K562 (cell line): ENCODE measurements at regions not wholly inside any gene's neighbourhood (a gene's known extent, or its start where the extent isn't known, plus 50 kb on each side); places are given as distances from the start of the nearest gene placed in this dataset.

Source experiments
- ATAC-seq: fragments of 200-7000 bp; cut with Tn5 transposase; 3 replicates; pipeline ENCODE4 v1.9.1; 2020; ENCODE audit warnings: moderate library complexity
- BruUV-seq: library from RNA; stranded (reverse); fragments of 400-500 nt; replicated peaks from 2 replicates; lab custom pipeline; 2021; lab: Mats Ljungman, UMichigan
- CTCF ChIA-PET: fragments of 300-600 bp; formaldehyde crosslinking; extraction: SDS; loops from one replicate; lab custom pipeline; 2021; ENCODE audit warnings: low intra/inter-chr PET ratio; lab: Yijun Ruan, JAX
- POLR2A ChIA-PET: fragments of 300-600, 350-650 bp; sonication (Branson Sonifier 250); formaldehyde crosslinking; extraction: SDS; loops from one replicate; lab custom pipeline; 2021; ENCODE audit warnings: antibody characterized with exemption, inconsistent platforms; lab: Yijun Ruan, JAX
- DNase-seq, 4 experiments: peaks; one replicate each; pipeline versions ENCODE4 v3.0.0 to v3.0.0-alpha.2; 2011 to 2018; ENCODE audit warnings: low spot score in 3 of 4, mixed read lengths in 3 of 4; ENCODE audit errors: extremely low read depth in 1 of 4
- FAIRE-seq: peaks from 2 replicates; lab custom pipeline; 2011; peaks lifted over from hg19 to GRCh38; lab: Jason Lieb, UNC
- H2AFZ ChIP-seq: 2 replicates; pipeline ENCODE4 v1.6.0; 2011; ENCODE audit warnings: low read depth, low read length, control low read depth, inconsistent platforms
- H3K27ac ChIP-seq: fragments of 200-600 bp; 3 replicates; pipeline ENCODE4 v1.8.0; 2011; ENCODE audit warnings: low read depth, mild to moderate bottlenecking, control low read depth, inconsistent platforms, low read length, moderate library complexity, mixed read lengths; ENCODE audit errors: extremely low read depth
- H3K27me3 ChIP-seq, 2 experiments: fragments of 300-600 bp in 1 of 2; 2 replicates in 1 of 2; 3 replicates in 1 of 2; pipeline versions ENCODE4 v1.6.0 to v1.8.0; 2011; ENCODE audit warnings: inconsistent platforms in 2 of 2, low read length in 2 of 2, mild to moderate bottlenecking in 1 of 2, mixed read lengths in 1 of 2, moderate library complexity in 1 of 2; ENCODE audit not compliant: control insufficient read depth in 2 of 2, insufficient read depth in 2 of 2
- H3K36me3 ChIP-seq: fragments of 300-600 bp; 3 replicates; pipeline ENCODE4 v1.8.0; 2011; ENCODE audit warnings: mild to moderate bottlenecking, low read length, inconsistent platforms; ENCODE audit not compliant: control insufficient read depth, insufficient read depth
- H3K4me1 ChIP-seq, 2 experiments: fragments of 200-600 bp in 1 of 2; replicated peaks in 1 of 2; 2 replicates in 1 of 2; 3 replicates in 1 of 2; pipeline versions ENCODE4 v1.5.1 to v1.8.0; 2011; ENCODE audit warnings: inconsistent platforms in 2 of 2, low read length in 2 of 2, mild to moderate bottlenecking in 1 of 2, mixed read lengths in 1 of 2, moderate library complexity in 1 of 2; ENCODE audit not compliant: control insufficient read depth in 2 of 2, insufficient read depth in 2 of 2
- H3K4me2 ChIP-seq: 2 replicates; pipeline ENCODE4 v1.6.1; 2011; ENCODE audit warnings: low read length, control low read depth, inconsistent platforms, mixed read lengths; ENCODE audit not compliant: insufficient read depth
- H3K4me3 ChIP-seq: fragments of 200-600 bp; sonication (generic), shearing (Covaris generic); 2 replicates; pipeline ENCODE4 v1.5.1; 2016; ENCODE audit warnings: control low read depth, inconsistent platforms
- H3K79me2 ChIP-seq: fragments of 200-600 bp; 3 replicates; pipeline ENCODE4 v1.8.0; 2011; ENCODE audit warnings: low read length, inconsistent platforms; ENCODE audit not compliant: control insufficient read depth, insufficient read depth
- H3K9ac ChIP-seq, 2 experiments: 2 replicates each; pipeline versions ENCODE4 v1.6.0 to v1.6.1; 2011; ENCODE audit warnings: low read depth in 2 of 2, low read length in 2 of 2, control low read depth in 1 of 2, inconsistent platforms in 1 of 2, mild to moderate bottlenecking in 1 of 2, mixed read lengths in 1 of 2; ENCODE audit not compliant: insufficient read depth in 1 of 2
- H3K9me1 ChIP-seq: one replicate; pipeline ENCODE4 v1.6.0; 2011; ENCODE audit warnings: inconsistent platforms, mild to moderate bottlenecking, low read length, moderate library complexity; ENCODE audit not compliant: control insufficient read depth, insufficient read depth
- H3K9me3 ChIP-seq: replicated peaks from 2 replicates; pipeline ENCODE4 v1.5.1; 2011; ENCODE audit warnings: low read depth, low read length, inconsistent platforms; ENCODE audit not compliant: control insufficient read depth, insufficient read depth
- H4K20me1 ChIP-seq: replicated peaks from 2 replicates; pipeline ENCODE4 v1.6.1; 2011; ENCODE audit warnings: low read length, inconsistent platforms, mixed read lengths; ENCODE audit not compliant: control insufficient read depth, insufficient read depth
- ATF7 ChIP-seq: fragments of 450-650 bp; IDR thresholded peaks from 2 replicates; pipeline ENCODE4 v1.7.1; 2014; ENCODE audit warnings: mild to moderate bottlenecking, moderate library complexity
- CBFB ChIP-seq: sonication (generic); formaldehyde crosslinking; IDR thresholded peaks from 2 replicates; pipeline ENCODE4 v1.4.0; 2020; ENCODE audit warnings: mild to moderate bottlenecking, missing genetic modification reagents
- HNRNPUL1 ChIP-seq: fragments of 200-400 bp; formaldehyde crosslinking; IDR thresholded peaks from 2 replicates; pipeline ENCODE4 v1.6.1; 2017; ENCODE audit warnings: low read length
- MXI1 ChIP-seq: IDR thresholded peaks from 2 replicates; pipeline ENCODE4 v1.6.1; 2011; ENCODE audit warnings: low read depth, mild to moderate bottlenecking, improper control_type of control experiment, low read length
- POU5F1 ChIP-seq: fragments of 150-350 bp; IDR thresholded peaks from 2 replicates; pipeline ENCODE4 v1.6.1; 2014; ENCODE audit warnings: borderline replicate concordance, low read length, low read depth, mild to moderate bottlenecking; ENCODE audit not compliant: partially characterized antibody
- RUNX1 ChIP-seq: sonication (generic); IDR thresholded peaks from 2 replicates; pipeline ENCODE4 v1.6.1; 2016; ENCODE audit warnings: antibody characterized with exemption, low read depth
- SNRNP70 ChIP-seq: fragments of 200-400 bp; formaldehyde crosslinking; optimal IDR thresholded peaks from 2 replicates; pipeline ENCODE3; 2017; ENCODE audit warnings: low read depth, low read length
- U2AF2 ChIP-seq: fragments of 200-400 bp; formaldehyde crosslinking; optimal IDR thresholded peaks from 2 replicates; pipeline ENCODE3; 2017; ENCODE audit warnings: low read depth, mild to moderate bottlenecking, low read length
- ZNF184 ChIP-seq: sonication (generic); formaldehyde crosslinking; IDR thresholded peaks from 2 replicates; pipeline ENCODE4 v1.5.0; 2020; ENCODE audit warnings: missing genetic modification reagents
- ZNF316 ChIP-seq: fragments of 450-650 bp; IDR thresholded peaks from 2 replicates; pipeline ENCODE4 v1.6.1; 2016
- ZNF551 ChIP-seq: fragments of 250-450 bp; sonication (Bioruptor Pico); IDR thresholded peaks from 2 replicates; pipeline ENCODE4 v1.5.0; 2021; ENCODE audit warnings: mild to moderate bottlenecking, moderate library complexity
- ZNF778 ChIP-seq: fragments of 450-650 bp; formaldehyde crosslinking; IDR thresholded peaks from 2 replicates; pipeline ENCODE4 v1.4.0; 2020; ENCODE audit warnings: mild to moderate bottlenecking, moderate library complexity
- WGBS: fragments of 100-300 bp; shearing (Covaris generic); methylation state at CpG from one replicate; pipeline ENCODE4 v1.1.6; 2016; ENCODE audit warnings: low coverage, mixed read lengths; ENCODE audit not compliant: insufficient coverage; ENCODE audit errors: missing lambda C conversion rate; 5-methylcytosine and 5-hydroxymethylcytosine counted together
- in situ Hi-C: fragments of 300-500 bp; cut with MboI; formaldehyde crosslinking; loops from 4 replicates; pipeline ENCODE4 v1.15.0; 2018; ENCODE audit warnings: inconsistent platforms, mixed read lengths
- intact Hi-C: fragments of 100-400 bp; cut with micrococcal nuclease; formaldehyde crosslinking; loops from 2 replicates; pipeline ENCODE4 v1.14.2; 2022
- TF ChIP-seq, protein P1 (sequence below): fragments of 250-450 bp; sonication (Bioruptor Pico); IDR thresholded peaks from 2 replicates; pipeline ENCODE4 v1.5.0; 2021
- TF ChIP-seq, protein P2 (sequence below): sonication (generic); formaldehyde crosslinking; IDR thresholded peaks from 2 replicates; pipeline ENCODE4 v1.8.0; 2022; ENCODE audit warnings: mild to moderate bottlenecking, missing genetic modification reagents

DNA sequence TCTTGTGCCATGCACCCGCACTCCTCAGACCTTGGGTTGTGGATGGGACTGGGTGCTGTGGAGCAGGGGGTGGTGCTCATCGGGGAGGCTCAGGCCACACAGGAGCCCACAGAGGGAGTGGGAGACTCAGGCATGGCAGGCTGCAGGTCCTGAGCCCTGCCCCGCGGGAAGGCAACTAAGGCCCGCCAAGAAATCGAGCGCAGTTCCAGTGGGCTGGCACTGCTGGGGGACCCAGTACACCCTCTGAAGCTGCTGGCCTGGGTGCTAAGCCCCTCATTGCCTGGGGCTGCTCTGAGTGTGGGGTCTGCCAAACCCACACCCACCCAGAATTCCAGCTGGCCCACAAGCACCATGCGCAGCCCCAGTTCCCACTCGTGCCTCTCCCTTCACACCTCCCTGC, 450.5 kb upstream of the FGF16 start:
- H3K9me1 ChIP-seq: no peaks in the 10 kb centered on the region
- H3K4me2 ChIP-seq: no peak overlapping the region
- H3K36me3 ChIP-seq: no peaks in the 10 kb centered on the region
- in situ Hi-C loops (no loop called here), intact Hi-C loops (no loop called here)
- no peak overlapping the region for H3K4me3 ChIP-seq
- H3K27ac ChIP-seq: no peak overlapping the region
- H3K27me3 ChIP-seq: no peaks in the 10 kb centered on the region
- ATAC-seq (no peak), FAIRE-seq (no peak), DNase-seq (no peak)
- no peaks in the 10 kb centered on the region for H3K79me2 ChIP-seq
- no peaks in the 10 kb centered on the region for H4K20me1 ChIP-seq
- H2AFZ ChIP-seq: no peak overlapping the region
- WGBS: 4% methylated on average over 4 of the region's 9 CpGs
- TF ChIP-seq U2AF2 (no peak), POU5F1 (no peak), HNRNPUL1 (no peak), CBFB (no peak)
- TF ChIP-seq, protein P1, sequence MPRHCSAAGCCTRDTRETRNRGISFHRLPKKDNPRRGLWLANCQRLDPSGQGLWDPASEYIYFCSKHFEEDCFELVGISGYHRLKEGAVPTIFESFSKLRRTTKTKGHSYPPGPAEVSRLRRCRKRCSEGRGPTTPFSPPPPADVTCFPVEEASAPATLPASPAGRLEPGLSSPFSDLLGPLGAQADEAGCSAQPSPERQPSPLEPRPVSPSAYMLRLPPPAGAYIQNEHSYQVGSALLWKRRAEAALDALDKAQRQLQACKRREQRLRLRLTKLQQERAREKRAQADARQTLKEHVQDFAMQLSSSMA (CRISPR knock-in tag): no peak
- BruUV-seq: no TSS peak
- H3K9me3 ChIP-seq: no peaks in the 10 kb centered on the region
- ChIA-PET CTCF (no interaction called here), POLR2A (no interaction called here)
- no peak overlapping the region for H3K9ac ChIP-seq
- no peaks in the 10 kb centered on the region for H3K4me1 ChIP-seq

DNA sequence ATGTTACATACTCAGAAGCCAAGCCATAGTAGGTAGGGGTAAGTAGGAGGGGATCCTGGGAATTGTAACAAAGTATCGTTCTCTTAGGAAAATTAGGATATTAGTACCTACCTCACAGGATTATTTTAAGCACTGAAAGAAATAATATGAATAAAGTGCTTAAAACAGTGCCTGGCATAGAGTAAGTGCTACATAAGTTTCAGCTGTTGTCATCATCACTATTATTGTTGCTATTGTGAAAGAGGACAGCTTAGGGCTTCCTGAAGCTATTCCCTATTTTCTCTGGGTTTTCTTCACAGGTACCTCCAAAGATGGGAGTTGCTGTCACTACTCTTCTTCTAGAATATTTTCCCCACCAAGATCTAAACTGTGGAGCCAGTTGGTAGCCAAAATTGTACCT, 443.7 kb upstream of the FGF16 start:
- H4K20me1 ChIP-seq: no peaks in the 10 kb centered on the region
- no peak for FAIRE-seq
- ChIA-PET POLR2A (no interaction called here), CTCF (no interaction called here)
- H3K27ac ChIP-seq: no peak overlapping the region
- H3K9ac ChIP-seq: no peak overlapping the region
- no peak overlapping the region for H3K4me2 ChIP-seq
- no peak for ATAC-seq
- DNase-seq: no peak
- no peaks in the 10 kb centered on the region for H3K9me3 ChIP-seq
- H3K79me2 ChIP-seq: no peaks in the 10 kb centered on the region
- 0% methylated on average over 1 of the region's 1 CpG for WGBS
- intact Hi-C loops (no loop called here), in situ Hi-C loops (no loop called here)
- no peaks in the 10 kb centered on the region for H3K27me3 ChIP-seq
- H2AFZ ChIP-seq: no peak overlapping the region
- H3K4me1 ChIP-seq: no peaks in the 10 kb centered on the region
- no peaks in the 10 kb centered on the region for H3K36me3 ChIP-seq
- H3K9me1 ChIP-seq: no peaks in the 10 kb centered on the region
- no TSS peak for BruUV-seq
- H3K4me3 ChIP-seq: no peak overlapping the region
- TF ChIP-seq ZNF184 (CRISPR knock-in tag) (no peak), RUNX1 (no peak), SNRNP70 (no peak), ZNF316 (no peak), MXI1 (no peak), ATF7 (no peak), ZNF778 (CRISPR knock-in tag) (no peak), ZNF551 (CRISPR knock-in tag) (no peak)
- TF ChIP-seq, protein P2, sequence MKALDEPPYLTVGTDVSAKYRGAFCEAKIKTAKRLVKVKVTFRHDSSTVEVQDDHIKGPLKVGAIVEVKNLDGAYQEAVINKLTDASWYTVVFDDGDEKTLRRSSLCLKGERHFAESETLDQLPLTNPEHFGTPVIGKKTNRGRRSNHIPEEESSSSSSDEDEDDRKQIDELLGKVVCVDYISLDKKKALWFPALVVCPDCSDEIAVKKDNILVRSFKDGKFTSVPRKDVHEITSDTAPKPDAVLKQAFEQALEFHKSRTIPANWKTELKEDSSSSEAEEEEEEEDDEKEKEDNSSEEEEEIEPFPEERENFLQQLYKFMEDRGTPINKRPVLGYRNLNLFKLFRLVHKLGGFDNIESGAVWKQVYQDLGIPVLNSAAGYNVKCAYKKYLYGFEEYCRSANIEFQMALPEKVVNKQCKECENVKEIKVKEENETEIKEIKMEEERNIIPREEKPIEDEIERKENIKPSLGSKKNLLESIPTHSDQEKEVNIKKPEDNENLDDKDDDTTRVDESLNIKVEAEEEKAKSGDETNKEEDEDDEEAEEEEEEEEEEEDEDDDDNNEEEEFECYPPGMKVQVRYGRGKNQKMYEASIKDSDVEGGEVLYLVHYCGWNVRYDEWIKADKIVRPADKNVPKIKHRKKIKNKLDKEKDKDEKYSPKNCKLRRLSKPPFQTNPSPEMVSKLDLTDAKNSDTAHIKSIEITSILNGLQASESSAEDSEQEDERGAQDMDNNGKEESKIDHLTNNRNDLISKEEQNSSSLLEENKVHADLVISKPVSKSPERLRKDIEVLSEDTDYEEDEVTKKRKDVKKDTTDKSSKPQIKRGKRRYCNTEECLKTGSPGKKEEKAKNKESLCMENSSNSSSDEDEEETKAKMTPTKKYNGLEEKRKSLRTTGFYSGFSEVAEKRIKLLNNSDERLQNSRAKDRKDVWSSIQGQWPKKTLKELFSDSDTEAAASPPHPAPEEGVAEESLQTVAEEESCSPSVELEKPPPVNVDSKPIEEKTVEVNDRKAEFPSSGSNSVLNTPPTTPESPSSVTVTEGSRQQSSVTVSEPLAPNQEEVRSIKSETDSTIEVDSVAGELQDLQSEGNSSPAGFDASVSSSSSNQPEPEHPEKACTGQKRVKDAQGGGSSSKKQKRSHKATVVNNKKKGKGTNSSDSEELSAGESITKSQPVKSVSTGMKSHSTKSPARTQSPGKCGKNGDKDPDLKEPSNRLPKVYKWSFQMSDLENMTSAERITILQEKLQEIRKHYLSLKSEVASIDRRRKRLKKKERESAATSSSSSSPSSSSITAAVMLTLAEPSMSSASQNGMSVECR (CRISPR knock-in tag): no peak
